GM10266 (cell line): ENCODE measurements at regions not wholly inside any gene's neighbourhood (a gene's known extent, or its start where the extent isn't known, plus 50 kb on each side); places are given as distances from the start of the nearest gene placed in this dataset.

Experiments used
- DNase-seq: peaks from one replicate; pipeline ENCODE4 v3.0.0; 2012; ENCODE audit errors: extremely low spot score
- TF ChIP-seq, protein P1 (sequence below): IDR thresholded peaks from 2 replicates; pipeline ENCODE4 v1.5.1; 2012; ENCODE audit warnings: mild to moderate bottlenecking, low read depth; ENCODE audit not compliant: control insufficient read depth, insufficient read depth; ENCODE audit errors: missing control alignments

DNA sequence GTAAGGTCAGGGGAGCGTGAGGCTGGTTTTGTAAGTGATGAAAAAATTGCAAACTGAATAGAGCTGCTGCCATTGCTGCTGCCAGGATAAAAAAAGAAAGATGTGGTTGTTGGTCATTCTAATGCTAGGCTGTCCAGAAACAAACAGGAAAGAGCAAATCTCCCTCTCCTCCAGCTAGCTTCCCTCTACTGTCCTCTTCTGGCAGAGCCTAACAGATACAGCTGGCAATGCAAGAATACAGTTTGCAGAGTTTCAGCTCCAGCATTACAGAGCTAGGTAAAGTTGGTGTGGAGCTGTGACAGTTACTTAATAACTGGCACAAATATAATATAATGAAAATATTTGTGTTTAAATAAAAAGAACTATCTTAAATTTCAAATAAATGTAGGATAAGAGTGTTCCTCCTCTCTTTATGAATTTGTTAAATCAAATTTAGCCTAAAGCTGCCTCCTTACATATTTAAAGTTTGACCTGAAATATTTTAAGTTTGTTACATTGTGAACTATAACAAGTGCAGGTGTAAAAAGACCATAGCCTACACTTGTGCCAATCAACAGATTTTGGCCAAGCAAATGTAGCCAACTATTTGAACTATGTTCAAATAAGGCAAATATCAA, 407.7 kb downstream of the SH2D4B start:
- TF ChIP-seq, protein P1, sequence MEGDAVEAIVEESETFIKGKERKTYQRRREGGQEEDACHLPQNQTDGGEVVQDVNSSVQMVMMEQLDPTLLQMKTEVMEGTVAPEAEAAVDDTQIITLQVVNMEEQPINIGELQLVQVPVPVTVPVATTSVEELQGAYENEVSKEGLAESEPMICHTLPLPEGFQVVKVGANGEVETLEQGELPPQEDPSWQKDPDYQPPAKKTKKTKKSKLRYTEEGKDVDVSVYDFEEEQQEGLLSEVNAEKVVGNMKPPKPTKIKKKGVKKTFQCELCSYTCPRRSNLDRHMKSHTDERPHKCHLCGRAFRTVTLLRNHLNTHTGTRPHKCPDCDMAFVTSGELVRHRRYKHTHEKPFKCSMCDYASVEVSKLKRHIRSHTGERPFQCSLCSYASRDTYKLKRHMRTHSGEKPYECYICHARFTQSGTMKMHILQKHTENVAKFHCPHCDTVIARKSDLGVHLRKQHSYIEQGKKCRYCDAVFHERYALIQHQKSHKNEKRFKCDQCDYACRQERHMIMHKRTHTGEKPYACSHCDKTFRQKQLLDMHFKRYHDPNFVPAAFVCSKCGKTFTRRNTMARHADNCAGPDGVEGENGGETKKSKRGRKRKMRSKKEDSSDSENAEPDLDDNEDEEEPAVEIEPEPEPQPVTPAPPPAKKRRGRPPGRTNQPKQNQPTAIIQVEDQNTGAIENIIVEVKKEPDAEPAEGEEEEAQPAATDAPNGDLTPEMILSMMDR: peak; percentile 58
- peak; percentile 17 for DNase-seq

DNA sequence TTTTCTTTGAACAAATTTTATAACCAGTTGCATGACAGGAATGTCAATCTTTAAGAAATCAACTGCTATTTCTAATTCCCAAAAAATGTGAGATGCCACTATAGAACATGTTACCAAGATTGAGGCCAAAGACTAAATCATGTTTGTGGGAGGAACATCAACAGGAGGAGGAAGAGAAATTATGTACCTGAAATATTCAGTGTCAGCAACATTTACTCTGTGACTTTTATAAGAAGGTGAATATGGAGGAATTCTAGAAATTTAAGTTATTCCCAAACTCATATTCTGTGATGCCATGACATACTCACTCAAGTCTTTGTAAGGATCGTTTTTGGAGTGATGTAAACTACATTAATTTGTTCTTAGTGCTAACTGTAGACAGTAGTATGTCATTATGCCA, 408.4 kb downstream of the SH2D4B start:
- no peak for DNase-seq
- TF ChIP-seq, protein P1: no peak

DNA sequence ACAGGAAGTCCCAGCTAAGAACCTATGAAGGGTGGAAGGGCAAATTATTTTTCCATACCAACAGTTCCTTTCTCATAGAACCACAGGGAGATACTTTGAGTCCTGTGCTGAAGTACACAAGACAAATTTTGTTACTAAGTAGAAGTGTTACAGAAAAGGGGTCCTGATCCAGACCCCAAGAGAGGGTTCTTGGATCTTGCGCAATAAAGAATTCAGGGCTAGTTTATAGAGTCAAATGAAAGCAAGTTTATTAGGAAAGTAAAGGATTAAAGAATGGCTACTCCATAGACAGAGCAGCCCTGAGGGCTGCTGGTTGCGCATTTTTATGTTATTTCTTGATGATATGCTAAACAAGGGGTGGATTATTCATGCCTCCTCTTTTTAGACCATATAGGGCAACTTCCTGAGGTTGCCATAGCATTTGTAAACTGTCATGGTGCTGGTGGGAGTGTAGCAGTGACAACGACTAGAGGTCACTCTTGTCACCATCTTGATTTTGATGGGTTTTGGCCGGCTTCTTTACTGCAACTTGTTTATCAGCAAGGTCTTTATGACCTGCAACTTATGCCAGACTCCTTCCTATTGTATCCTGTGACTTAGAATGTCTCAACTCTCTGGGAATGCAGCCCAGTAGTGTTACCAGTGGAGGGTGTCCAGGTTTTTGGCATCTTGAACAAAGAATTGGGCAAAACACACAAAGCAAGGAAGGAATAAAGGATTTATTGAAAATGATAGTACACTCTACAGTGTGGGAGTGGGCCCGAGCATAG, 409.4 kb downstream of the SH2D4B start:
- no peak for DNase-seq

GRCh38 chr10:80949785-80950184, 412.1 kb downstream of the SH2D4B start:
- TF ChIP-seq, protein P1: no peak
- no peak for DNase-seq

More for the DNA sequence above, 409.4 kb downstream of the SH2D4B start:
- TF ChIP-seq, protein P1: no peak

DNA sequence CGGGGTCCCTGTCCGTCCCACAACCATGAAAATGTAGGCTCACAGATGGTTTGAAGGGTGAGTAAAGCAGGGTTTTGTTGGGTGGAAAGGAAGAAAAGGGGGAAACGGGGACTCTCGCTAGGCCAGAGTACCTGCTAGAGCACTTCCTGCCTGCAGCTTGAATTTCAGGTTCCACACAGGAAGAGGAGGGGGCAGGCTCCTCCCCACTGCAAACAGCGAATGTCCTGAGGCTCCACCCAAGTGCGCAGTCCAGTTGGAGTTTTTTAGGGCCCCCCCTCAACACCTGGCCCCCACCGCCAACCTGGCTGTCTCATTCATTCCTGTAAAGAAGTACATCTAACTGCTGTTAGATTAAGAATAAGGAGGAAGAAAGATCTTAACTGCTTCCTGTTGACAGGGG, 414.7 kb downstream of the SH2D4B start:
- DNase-seq: no peak
- TF ChIP-seq, protein P1: no peak

DNA sequence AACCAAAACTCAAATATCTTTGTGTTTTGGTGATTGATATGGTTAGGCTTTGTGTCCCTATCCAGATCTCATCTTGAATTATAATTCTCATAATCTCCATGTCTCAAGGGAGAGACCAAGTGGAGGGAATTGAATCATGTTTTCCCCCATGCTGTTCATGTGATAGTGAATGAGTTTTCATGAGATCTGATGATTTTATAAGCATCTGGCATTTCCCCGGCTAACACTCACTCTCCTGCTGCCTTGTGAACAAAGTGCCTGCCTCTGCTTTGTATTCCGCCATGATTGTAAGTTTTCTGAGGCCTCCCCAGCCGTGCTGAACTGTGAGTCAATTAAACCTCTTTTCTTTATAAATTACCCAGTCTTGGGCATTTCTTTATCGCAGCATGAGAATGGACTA, 419.5 kb downstream of the SH2D4B start:
- TF ChIP-seq, protein P1: no peak
- no peak for DNase-seq

GRCh38 chr10:80964179-80964578, 426.5 kb downstream of the SH2D4B start:
- DNase-seq: no peak
- TF ChIP-seq, protein P1: no peak
